Keratinocyte (primary cell): ENCODE measurements at regions not wholly inside any gene's neighbourhood (a gene's known extent, or its start where the extent isn't known, plus 50 kb on each side); places are given as distances from the start of the nearest gene placed in this dataset.
A peak's percentile ranks its signal among the peaks of the same experiment; 100 is the strongest.

ENCODE experiments used
- DNase-seq: peaks from one replicate; pipeline ENCODE4 v3.0.0-alpha.2; 2011; ENCODE audit warnings: low read depth, missing footprints, low spot score
- FAIRE-seq: peaks from 2 replicates; lab custom pipeline; 2011; peaks lifted over from hg19 to GRCh38; lab: Jason Lieb, UNC
- H2AFZ ChIP-seq: 2 replicates; pipeline ENCODE4 v1.6.0; 2012; ENCODE audit warnings: low read length, control low read depth, inconsistent platforms; ENCODE audit not compliant: control insufficient read depth
- H3K27ac ChIP-seq: 2 replicates; pipeline ENCODE4 v1.5.1; 2011; ENCODE audit warnings: low read length; ENCODE audit not compliant: control insufficient read depth, insufficient read depth
- H3K27me3 ChIP-seq: 3 replicates; pipeline ENCODE4 v1.6.0; 2011; ENCODE audit warnings: low read length; ENCODE audit not compliant: control insufficient read depth, insufficient read depth; ENCODE audit errors: extremely low read depth
- H3K36me3 ChIP-seq, 2 experiments: 2 replicates in 1 of 2; 3 replicates in 1 of 2; pipeline ENCODE4 v1.5.1; 2011; ENCODE audit warnings: low read length in 2 of 2, mild to moderate bottlenecking in 1 of 2; ENCODE audit not compliant: control insufficient read depth in 2 of 2, insufficient read depth in 2 of 2; ENCODE audit errors: extremely low read depth in 1 of 2
- H3K4me1 ChIP-seq: 3 replicates; pipeline ENCODE4 v1.5.1; 2011; ENCODE audit warnings: low read length; ENCODE audit not compliant: control insufficient read depth, insufficient read depth; ENCODE audit errors: extremely low read depth
- H3K4me2 ChIP-seq: 3 replicates; pipeline ENCODE4 v1.6.0; 2011; ENCODE audit warnings: low read depth, low read length; ENCODE audit not compliant: control insufficient read depth, insufficient read depth; ENCODE audit errors: extremely low read depth
- H3K4me3 ChIP-seq, 3 experiments: fragments of 200-600 bp in 1 of 3; sonication (generic) in 1 of 3; 2 replicates in 2 of 3; 3 replicates in 1 of 3; pipeline ENCODE4 v1.5.1; 2011 to 2016; ENCODE audit warnings: low read length in 3 of 3, mild to moderate bottlenecking in 3 of 3, control low read depth in 2 of 3, inconsistent platforms in 1 of 3, low read depth in 1 of 3, mixed read lengths in 1 of 3, mixed run types in 1 of 3, moderate library complexity in 1 of 3; ENCODE audit not compliant: control insufficient read depth in 2 of 3, insufficient read depth in 2 of 3; ENCODE audit errors: extremely low read depth in 1 of 3
- H3K79me2 ChIP-seq: 2 replicates; pipeline ENCODE4 v1.6.0; 2012; ENCODE audit warnings: low read length; ENCODE audit not compliant: control insufficient read depth, insufficient read depth
- H3K9ac ChIP-seq: 3 replicates; pipeline ENCODE4 v1.6.0; 2011; ENCODE audit warnings: low read length; ENCODE audit not compliant: control insufficient read depth, insufficient read depth; ENCODE audit errors: extremely low read depth
- H3K9me1 ChIP-seq: 3 replicates; pipeline ENCODE4 v1.6.0; 2011; ENCODE audit warnings: low read length; ENCODE audit not compliant: control insufficient read depth, insufficient read depth; ENCODE audit errors: extremely low read depth
- H3K9me3 ChIP-seq: 2 replicates; pipeline ENCODE4 v1.5.1; 2012; ENCODE audit warnings: low read depth, low read length; ENCODE audit not compliant: control insufficient read depth
- H4K20me1 ChIP-seq: 3 replicates; pipeline ENCODE4 v1.6.0; 2011; ENCODE audit warnings: low read length; ENCODE audit not compliant: control insufficient read depth, insufficient read depth; ENCODE audit errors: extremely low read depth
- CTCF ChIP-seq, 3 experiments: IDR thresholded peaks in 1 of 3; conservative IDR thresholded peaks in 1 of 3; optimal IDR thresholded peaks in 1 of 3; 2 replicates in 2 of 3; 3 replicates in 1 of 3; pipeline versions ENCODE3 to v1.5.1; 2011; ENCODE audit warnings: low read length in 3 of 3, mild to moderate bottlenecking in 3 of 3, moderate library complexity in 2 of 3, control low read depth in 1 of 3, inconsistent platforms in 1 of 3; ENCODE audit not compliant: insufficient read depth in 2 of 3; ENCODE audit errors: extremely low read depth in 1 of 3
- EZH2 ChIP-seq: IDR thresholded peaks from one replicate; pipeline ENCODE4 v1.6.1; 2012; ENCODE audit warnings: inconsistent platforms, mild to moderate bottlenecking, low read length, moderate library complexity
- dilution Hi-C: fragments of 300-500 bp; cut with MboI; formaldehyde crosslinking; loops from one replicate; pipeline ENCODE4 v1.7.0; 2020; ENCODE audit warnings: low sequenced_read_pairs; ENCODE audit not compliant: extremely low pct_ligation_motif_present

GRCh38 chr15:98177966-98178592 lies 217.6 kb downstream of the ARRDC4 start:
- Histone ChIP-seq H3K27ac (no peak overlapping the region), H3K9me1 (no peaks in the 10 kb centered on the region), H4K20me1 (no peaks in the 10 kb centered on the region), H3K9ac (no peak overlapping the region), H3K79me2 (no peaks in the 10 kb centered on the region), H3K4me2 (peak overlapping the region; percentile 17), H3K4me1 (no peaks in the 10 kb centered on the region), H3K27me3 (no peaks in the 10 kb centered on the region), H3K4me3 (no peak overlapping the region), H3K9me3 (no peaks in the 10 kb centered on the region), H3K36me3 (no peaks in the 10 kb centered on the region), H2AFZ (no peak overlapping the region)
- FAIRE-seq: peak; percentile 95
- dilution Hi-C loops: no loop called here
- TF ChIP-seq CTCF (optimal IDR thresholded peaks at IDR 0.05 in 1 of 3, IDR thresholded peaks at IDR 0.05 in 1 of 3, conservative IDR thresholded peaks at IDR 0.05 in 1 of 3; ENCODE audit: extremely low read depth in 1 of 3, insufficient read depth in 2 of 3, low read length in 3 of 3) (peak; percentile 86 to 94 (median 93)), EZH2 (no peak)
- peak; percentile 50 for DNase-seq

- no peaks in the 10 kb centered on the region for H4K20me1 ChIP-seq
- H3K9me1 ChIP-seq: no peaks in the 10 kb centered on the region
- H2AFZ ChIP-seq: no peak overlapping the region
- H3K4me3 ChIP-seq: no peak overlapping the region
- H3K4me1 ChIP-seq: no peaks in the 10 kb centered on the region
- FAIRE-seq (no peak), DNase-seq (no peak)
- H3K36me3 ChIP-seq: no peaks in the 10 kb centered on the region
- TF ChIP-seq CTCF (optimal IDR thresholded peaks at IDR 0.05 in 1 of 3, IDR thresholded peaks at IDR 0.05 in 1 of 3, conservative IDR thresholded peaks at IDR 0.05 in 1 of 3; ENCODE audit: extremely low read depth in 1 of 3, insufficient read depth in 2 of 3, low read length in 3 of 3): no peak
- no peak for TF ChIP-seq EZH2
- H3K9ac ChIP-seq: no peak overlapping the region
- dilution Hi-C loops: no loop called here
- no peaks in the 10 kb centered on the region for H3K79me2 ChIP-seq
- no peak overlapping the region for H3K4me2 ChIP-seq
- no peaks in the 10 kb centered on the region for H3K27me3 ChIP-seq
- no peak overlapping the region for H3K27ac ChIP-seq
- H3K9me3 ChIP-seq: no peaks in the 10 kb centered on the region
Measured at GRCh38 chr15:98178861-98179260, 218.4 kb downstream of the ARRDC4 start.
